HG03108 (cell line): ENCODE measurements at regions not wholly inside any gene's neighbourhood (a gene's known extent, or its start where the extent isn't known, plus 50 kb on each side); places are given as distances from the start of the nearest gene placed in this dataset.

Experiments
- ATAC-seq: cut with Tn5 transposase; IDR thresholded peaks from one replicate; pipeline ENCODE4 v1.9.1; 2021; ENCODE audit warnings: moderate library complexity; ENCODE audit not compliant: unreplicated experiment

DNA sequence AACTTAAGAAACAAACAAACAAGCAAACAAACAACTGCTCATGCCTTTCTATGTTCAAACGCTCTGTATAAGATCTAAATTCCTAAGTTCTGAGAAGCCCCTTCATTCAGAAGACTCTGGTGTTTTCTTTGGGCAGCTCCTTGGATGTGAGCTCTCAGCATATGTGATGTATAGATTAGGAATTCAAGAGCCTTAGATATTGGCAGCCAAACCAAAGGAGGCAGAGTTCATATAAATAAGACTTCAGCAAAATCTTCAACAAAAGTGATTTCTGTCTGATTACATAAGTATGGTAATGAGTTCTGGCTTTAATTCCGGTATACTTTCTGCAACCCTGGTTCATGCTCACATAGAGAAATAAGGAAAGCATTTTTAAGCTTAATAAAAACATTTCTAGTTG is 145.6 kb downstream of the DYRK2 start:
- ATAC-seq, result no peak

DNA sequence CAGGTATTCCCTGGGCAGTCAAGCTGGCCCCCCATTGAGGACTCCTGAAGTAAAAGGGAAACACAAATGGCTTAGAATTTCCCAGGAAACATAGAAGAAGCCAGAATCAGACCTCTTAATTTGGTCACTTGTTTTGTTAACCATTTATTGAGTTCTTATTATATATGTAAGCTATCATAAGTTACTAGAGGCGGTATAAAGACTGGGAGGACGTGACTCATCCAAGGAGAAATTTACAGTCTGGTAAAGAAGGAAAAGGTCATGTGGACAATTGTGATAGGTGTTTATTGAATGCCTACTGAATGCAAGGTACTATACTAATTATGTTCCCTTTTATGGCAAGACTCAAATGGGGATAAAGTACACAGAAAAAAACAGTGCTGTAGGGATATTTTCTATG is 146.7 kb downstream of the DYRK2 start:
- no peak for ATAC-seq

DNA sequence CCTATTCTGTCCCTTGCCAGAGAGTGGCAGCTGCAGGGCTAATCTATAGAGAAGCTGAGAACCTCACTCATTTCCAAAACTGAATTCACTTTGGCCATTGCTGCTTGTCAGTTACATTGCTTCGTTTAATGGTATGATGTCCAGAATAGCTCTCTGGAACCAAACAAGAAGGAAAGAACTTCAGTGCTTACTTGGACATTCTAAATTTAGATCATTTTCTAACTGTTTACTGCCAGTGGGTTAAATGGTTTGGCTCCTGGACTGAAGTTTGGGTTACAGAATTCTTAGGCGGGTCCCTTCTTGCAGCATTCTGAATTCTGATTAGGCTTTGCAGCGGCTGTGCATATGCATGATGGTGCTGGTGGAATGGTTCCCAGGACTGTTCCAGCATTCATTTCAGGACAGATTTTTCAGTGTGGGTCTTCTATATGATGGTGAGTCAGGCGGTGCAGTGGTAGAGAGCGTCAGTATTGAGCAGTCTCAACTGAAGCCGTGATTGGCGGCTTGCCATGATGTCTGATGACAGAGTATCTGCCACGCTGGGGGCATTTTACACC is 148.7 kb downstream of the DYRK2 start:
- ATAC-seq, result no peak

DNA sequence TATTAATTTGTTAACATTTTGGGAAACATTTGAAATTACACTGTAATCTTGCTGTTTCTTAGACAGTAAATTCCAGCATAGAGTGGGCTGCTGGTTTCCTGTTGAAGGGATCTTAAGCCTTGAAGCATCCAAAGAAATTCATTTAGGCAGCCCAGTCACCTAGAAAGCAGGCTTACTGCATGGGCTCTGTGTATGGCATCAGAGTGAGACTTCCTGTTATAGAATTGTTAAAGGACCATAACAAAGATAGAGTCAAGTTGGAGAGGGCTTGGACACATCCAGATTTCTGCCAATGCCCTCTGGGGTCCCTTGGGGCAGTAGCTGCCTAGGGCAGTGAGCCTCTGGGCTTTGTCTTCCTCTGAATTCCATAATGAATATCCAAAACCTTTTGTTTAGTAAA is 149.2 kb downstream of the DYRK2 start:
- no peak for ATAC-seq

DNA sequence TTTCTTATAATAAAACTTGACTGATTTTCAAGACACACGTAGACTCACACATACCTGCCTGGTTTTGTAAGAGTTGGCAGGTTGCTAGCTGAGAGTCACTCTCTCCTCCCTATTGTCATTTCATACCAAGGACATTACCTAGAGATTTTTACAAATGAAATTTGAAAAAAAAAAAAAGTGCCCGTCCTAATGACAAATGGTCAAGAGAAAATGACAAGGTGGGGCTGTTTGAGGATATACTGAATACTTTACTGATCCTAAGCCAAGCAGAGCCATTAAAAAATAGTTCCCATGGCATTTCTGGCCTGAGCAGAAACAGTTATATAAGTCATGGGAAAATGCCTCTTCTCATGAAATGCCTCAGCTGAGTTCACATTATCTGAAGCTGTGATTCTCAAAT is 150.2 kb downstream of the DYRK2 start:
- ATAC-seq, result no peak

DNA sequence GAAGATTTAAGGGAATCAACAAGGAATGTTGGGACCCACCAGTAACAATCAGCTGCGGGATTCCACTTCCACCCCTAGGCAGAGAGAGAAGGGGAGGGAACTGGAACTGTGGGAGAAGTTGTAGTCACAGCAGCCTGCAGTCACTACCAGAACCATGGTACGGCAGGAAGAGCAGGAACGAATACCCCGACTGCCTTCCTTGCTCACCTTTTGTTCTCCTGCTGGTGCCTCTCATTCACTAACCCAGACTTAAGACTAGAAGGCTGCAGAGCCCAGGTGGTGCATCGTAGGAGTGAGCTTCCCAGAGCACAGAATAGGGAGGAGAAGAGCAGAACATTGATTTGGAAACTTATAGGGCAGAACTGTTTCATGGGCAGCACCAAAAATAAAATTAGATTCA is 154.2 kb downstream of the DYRK2 start:
- no peak for ATAC-seq

DNA sequence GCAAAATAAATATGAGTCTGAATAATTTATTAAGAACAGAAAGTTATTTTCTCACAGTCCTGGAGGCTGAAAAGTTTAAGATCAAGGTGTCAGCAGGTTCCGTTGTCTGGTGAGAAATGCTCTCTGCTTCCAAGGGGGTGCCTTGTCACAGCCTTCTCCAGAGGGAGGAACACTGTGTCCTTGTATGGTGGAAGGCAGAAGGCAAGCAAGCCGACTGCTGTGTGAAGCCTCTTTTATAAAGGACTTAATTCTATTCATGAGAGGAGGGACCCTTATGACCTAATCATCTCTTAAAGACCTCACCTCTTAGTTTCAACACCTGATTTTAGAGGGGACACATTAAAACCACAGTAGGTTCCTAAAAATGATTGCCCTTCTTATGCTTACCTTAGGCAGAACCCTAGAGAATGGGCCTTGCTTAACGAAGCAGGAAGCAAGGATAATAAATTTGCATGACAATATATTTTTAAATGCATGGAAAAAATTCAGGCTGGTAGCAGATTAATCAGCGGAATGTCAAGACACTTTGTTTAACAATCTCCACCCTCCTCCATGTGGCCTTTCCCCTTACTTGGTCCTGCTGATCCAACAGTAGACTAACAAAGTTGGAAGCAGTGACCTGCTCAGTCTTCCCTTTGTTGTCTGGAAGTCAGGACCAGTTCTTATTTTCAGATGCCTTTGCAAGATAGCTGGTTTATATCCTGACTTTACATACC is 154.9 kb downstream of the DYRK2 start:
- ATAC-seq, result no peak

DNA sequence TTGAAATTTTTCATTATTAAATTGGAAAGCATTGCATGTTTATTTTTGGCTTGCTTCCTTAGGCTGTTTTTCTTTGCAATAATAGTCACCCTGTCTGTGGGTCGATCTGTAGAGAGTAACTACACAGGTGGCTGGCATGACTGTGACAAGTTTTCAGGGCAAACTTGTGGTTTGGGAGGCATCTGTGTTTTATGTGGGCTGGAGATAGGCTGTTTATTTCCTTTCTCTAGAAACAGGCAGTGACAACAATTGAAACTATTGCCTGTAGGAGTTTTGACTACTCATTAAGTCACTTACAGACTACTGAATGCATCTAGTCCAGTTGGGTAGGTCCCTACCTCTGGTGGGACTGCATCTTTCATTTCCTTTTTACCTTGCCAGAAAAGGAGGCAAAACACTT is 155.6 kb downstream of the DYRK2 start:
- no peak for ATAC-seq

DNA sequence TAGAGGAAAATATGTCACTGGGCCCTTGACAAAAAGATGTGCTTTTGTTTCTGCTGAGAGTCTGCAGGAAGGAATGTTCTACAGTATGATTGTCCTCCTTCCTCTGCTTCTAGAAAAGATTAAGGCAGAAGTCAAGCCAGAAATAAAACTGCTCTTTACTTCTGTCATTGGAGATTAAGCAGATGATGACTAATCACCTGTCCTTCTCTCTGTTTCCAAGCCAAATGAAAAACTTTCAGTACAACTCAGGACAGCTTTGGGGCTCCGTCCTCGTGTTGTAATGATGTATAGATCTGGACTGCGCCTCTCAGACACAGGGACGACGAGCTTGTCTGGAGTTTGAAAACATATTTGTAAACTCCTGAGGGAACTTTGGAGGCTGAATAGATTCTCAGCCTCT is 159.3 kb downstream of the DYRK2 start:
- ATAC-seq, result no peak

DNA sequence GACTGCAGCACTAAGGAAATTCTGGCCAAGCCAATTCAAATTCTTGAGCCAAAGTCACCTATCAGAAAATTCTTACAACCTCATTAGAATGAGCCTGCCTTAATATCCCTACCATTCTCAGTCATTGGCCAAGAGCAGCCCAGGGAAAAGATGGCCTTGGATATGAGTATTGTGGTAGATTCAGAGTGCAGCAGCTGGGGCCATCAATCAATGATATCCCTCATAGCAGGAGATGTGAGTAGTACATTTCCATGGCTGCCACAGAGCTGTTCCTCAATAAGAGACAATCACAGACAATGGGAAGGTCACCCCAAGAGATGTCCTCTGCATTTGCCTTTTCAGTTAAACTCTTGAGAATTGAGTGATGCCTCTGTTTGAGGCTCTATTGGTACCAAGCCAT is 161.6 kb downstream of the DYRK2 start:
- no peak for ATAC-seq

DNA sequence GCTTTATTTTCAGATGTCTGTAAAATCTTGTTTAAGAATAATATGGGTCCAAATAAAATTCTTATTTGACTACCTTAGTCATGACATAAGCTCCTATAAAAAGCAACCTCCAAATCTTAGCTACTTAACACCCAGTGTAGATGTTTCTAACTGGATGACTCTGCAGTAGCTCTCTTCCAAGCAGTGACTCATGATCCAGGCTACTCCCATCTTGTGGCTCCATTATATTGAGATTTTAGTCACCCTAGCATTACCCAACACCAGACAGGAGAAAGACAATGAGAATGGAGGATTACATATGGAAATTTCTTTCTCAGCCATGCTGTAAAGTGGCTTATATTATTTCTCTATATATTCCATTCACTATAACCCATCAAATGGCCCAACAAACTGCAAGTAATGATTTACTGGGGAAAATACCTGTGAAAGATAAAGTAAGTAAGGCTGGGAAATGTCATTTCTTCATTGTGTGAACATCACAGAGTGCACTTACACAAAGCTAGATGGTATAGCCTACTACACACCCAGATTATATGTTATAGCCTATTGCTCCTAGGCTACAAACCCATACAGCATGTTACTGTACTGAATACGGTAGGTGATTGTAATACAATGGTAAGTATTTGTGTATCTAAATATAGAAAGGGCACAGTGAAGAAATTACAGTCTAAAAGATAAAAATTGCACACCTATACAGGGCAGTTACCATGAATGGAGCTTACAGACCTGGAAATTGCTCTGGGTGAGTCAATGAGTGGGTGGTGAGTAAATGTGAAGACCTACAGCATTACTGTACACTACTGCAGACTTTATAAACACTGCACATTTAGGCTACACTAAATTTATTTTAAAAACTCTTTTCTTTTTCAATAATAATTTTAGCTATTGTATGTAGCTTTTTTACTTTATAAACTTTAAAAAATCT is 163.2 kb downstream of the DYRK2 start:
- no peak for ATAC-seq

DNA sequence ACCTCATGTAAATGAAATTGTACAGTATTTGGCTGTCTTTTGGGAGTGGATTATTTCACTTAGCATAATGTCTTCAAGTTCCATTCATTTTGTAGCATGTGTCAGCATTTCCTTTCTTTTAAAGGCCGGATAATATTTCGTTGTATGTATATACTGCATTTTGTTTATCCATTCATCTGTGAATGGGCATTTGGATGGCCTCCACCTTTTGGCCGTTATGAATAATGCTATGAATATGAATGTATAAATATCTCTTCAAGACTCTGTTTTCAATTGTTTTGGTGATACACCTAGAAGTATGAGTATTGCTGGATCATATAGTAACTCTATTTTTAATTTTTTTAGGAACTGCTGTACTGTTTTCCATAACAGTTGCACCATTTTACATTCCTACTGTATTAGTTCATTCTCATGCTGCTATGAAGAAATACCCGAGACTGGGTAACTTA is 164.9 kb downstream of the DYRK2 start:
- ATAC-seq, result no peak

DNA sequence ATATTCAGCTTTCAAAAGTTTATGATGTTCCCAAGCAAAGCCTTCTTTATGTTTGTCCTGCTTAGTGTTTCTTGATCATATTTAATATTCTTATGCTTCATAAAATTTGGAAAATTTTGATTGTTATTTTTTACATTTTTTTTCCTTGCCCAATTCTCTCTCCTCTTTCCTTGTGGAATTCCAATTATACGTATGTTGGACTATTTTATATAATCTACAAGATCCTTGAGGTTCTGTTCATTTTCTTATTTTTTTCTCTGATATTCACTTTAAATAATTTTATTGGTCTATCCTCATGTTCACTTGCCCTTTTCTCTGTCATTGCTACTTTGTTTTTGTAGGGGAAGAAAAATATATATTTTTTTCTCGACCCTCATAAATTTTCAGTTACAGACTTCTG is 167.7 kb downstream of the DYRK2 start:
- no peak for ATAC-seq

DNA sequence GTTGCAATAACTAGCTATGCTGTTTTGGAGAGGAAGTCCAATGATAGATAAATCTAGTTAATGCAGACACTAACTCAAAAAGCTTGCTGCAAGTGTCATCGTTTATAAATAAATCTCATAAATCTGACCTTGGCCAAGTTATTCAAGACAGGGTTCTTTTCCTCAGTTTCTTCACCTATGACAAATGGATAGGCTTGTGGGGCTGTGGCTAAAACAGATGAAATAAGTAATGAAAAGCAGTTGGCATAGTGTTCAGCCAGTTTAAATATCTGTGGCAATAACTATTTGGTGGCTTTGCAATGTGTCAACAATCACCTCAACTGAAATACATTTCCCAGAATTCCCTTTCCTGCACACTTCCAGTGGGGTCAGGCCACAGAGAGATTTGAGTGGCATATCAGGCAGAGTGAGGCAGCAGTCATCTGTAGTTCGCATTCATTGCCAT is 169.9 kb downstream of the DYRK2 start:
- ATAC-seq, result no peak

DNA sequence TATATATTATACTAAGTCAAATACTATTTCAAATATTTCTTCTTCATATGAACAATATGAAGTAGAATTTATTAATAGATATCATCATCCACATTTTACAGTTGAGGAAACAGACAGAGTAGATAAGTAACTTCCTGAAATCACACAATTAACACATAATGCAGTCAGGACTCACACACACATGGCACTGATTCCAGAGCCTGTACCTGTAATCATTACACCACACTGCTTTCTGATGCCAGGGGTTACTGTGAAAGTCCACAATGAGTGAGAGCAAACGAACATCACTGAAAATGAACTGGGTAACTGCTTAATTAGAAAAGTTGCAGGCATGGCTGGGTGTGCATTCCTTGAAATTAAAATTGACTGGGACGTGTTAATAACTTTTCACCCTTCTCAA is 169.3 kb upstream of the IFNG-AS1 start:
- ATAC-seq, result no peak

DNA sequence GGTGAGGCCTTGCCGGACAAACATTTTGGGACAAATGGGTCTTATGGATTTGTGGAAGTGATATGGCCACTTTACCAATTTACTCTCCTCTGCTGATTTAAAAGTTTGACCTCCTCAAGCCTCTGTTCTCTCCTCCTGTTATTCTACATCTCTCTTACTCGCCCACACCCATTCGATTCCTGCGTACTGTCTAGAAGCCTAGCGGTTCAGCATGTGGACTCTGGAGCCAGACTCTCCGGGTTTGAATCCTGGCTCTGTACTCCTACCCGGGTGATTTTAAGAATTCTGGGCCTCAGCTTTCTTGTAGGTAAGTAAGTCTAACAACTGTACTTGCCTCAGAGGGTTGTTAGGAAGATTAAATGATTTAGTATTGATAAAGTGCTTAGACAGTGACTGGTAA is 168.6 kb upstream of the IFNG-AS1 start:
- ATAC-seq, result no peak

DNA sequence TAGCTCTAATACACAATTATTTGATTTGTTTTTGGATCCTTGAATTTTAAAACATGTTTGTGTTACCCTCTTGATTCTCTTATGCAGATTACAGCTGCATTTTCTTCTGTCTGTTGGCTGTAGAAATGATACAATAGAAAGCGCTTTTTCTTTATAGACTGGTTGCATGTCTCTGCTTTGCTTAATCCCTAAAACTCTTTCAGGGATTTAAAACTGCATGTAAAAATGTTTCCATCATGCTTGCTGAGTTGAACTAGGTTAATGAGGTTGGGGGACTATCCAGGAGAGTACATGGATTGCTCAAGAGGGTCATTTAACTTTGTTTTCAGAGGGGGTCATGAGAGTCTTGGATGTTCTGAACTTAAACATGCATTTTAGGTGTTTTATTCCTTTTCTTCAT is 166.4 kb upstream of the IFNG-AS1 start:
- no peak for ATAC-seq

DNA sequence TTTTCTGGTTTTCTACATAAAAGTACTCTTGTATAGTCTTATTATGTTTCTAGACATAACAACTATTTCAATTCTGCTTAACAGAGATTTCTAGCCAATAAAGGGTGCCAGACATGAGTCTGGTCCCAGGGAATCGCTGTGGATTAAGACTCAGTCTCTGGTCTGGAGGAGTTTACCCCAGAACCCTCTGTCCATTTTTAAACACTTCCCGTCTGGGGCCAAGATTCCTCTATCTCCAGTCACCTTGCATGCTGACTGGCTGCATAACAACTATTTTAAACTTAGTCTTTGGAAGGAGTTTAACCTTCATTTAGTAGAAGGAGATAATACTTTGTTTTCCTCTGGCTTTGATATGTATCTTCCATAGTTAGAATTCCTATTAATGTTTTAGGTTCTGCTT is 163.1 kb upstream of the IFNG-AS1 start:
- no peak for ATAC-seq

DNA sequence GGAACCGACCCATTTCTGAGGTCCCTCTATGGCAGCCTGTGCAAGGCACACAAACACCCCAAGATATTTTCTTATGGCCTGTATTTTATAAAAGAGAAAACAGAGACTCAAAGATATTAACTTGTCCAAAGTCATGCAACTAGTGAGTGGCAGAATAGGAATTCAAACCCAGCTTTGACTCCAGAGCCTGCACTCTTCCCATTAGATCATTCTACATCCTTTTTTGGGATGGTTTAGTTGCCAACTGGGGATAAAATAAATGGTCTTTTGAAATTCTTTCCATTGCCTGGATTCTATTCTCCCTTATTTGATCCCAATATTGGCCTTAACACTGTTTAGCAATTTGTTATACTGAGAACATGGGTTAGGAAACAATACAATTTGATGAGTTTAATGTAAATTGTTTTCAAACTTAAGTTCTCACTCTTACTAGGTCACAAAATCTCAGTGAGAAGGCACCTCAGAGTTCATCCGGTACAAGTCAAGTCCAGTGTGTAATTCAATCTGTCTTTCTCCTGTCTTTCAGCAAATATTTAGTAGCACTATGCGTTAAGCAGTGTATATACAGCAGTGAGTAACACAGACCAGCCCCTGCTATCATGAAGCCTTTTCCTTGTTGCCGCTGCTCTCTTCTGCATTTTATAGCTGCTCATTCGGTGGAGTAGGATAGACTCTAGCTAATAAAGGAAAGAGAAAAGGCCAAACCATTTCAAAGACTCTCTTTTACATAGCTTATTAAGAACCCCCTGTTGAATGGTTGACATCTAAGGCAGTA is 162.1 kb upstream of the IFNG-AS1 start:
- no peak for ATAC-seq

DNA sequence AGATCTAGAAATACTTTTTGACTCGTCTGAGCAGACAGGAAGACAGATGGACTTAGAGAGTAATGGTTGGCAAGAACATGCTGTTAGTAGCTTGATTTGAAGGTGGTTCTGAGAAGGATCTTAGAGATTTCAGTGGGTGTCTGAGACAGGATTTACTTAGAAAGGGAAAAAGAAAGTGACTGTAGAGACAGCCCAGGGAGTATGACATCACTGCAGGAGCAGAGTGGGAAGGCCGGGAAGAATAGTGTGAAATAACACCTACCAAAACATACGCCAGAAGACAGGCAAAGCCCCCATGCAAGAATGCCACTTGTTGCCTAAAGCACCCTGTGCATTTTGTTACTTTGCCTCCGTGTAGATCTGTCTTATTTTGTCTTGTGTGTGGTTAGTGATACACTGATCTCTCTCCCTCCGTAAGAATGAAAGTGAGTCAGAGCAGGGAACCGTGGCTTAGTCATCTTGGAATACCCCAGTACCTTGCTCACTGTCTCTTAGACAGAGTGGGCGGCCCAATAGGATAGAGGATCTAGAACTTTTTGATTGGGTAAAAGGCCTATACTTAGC is 161.3 kb upstream of the IFNG-AS1 start:
- ATAC-seq, result no peak

DNA sequence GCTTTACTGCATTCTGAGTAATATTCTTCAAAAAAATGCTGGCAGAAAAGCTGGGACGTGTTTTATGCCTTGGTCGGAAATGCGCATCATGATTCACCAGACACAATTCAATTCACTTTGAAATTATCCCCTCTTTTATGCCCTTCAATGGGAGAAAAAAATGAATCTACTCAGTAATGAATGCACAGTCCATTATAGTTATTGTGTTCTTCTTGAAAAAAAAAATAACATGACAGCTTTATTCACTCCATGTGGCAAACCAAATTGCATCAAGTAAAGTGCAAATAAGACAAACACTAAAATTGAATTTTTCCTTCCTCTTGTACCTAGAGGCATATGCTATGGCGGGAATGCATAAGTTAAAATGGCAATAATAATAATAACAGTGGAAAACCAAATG is 159.4 kb upstream of the IFNG-AS1 start:
- ATAC-seq, result no peak
